HEK293 (cell line): ENCODE measurements at regions not wholly inside any gene's neighbourhood (a gene's known extent, or its start where the extent isn't known, plus 50 kb on each side); places are given as distances from the start of the nearest gene placed in this dataset.

Experiments used
- CTCF ChIA-PET: fragments of 350-600 bp; formaldehyde crosslinking; extraction: SDS; loops from one replicate; lab custom pipeline; 2021; ENCODE audit warnings: antibody characterized with exemption; lab: Yijun Ruan, JAX
- POLR2A ChIA-PET: fragments of 300-600 bp; formaldehyde crosslinking; extraction: SDS; loops from one replicate; lab custom pipeline; 2020; ENCODE audit warnings: antibody characterized with exemption, inconsistent platforms; lab: Yijun Ruan, JAX
- H3K27ac ChIP-seq: fragments of 200-500 bp; sonication (Bioruptor generic); 2 replicates; pipeline ENCODE4 v1.5.1; 2014; ENCODE audit warnings: low read depth, low read length, control low read depth, inconsistent platforms; ENCODE audit errors: extremely low read depth
- H3K36me3 ChIP-seq, 2 experiments: fragments of 200-500 bp in 1 of 2; sonication (Bioruptor generic) in 1 of 2; 1 replicate in 1 of 2; 2 replicates in 1 of 2; pipeline ENCODE4 v1.5.1; 2014 to 2017; ENCODE audit warnings: inconsistent platforms in 2 of 2, low read length in 2 of 2; ENCODE audit not compliant: control insufficient read depth in 2 of 2, insufficient read depth in 1 of 2
- H3K4me1 ChIP-seq: fragments of 200-500 bp; sonication (Bioruptor generic); 2 replicates; pipeline ENCODE4 v1.5.1; 2014; ENCODE audit warnings: mild to moderate bottlenecking, low read length, inconsistent platforms; ENCODE audit not compliant: control insufficient read depth, insufficient read depth
- H3K4me3 ChIP-seq: 2 replicates; pipeline ENCODE4 v1.5.1; 2011; ENCODE audit warnings: low read depth, mild to moderate bottlenecking, control low read depth, low read length, moderate library complexity
- H3K9me3 ChIP-seq: fragments of 200-500 bp; sonication (Bioruptor generic); 2 replicates; pipeline ENCODE4 v1.5.1; 2014; ENCODE audit warnings: low read depth, low read length, inconsistent platforms; ENCODE audit not compliant: control insufficient read depth, insufficient read depth
- BCL11B ChIP-seq: fragments of 450-650 bp; formaldehyde crosslinking; IDR thresholded peaks from 2 replicates; pipeline ENCODE4 v1.5.1; 2016; ENCODE audit warnings: low read depth, missing biosample characterization, missing genetic modification characterization
- BCL6B ChIP-seq: fragments of 450-650 bp; formaldehyde crosslinking; IDR thresholded peaks from 2 replicates; pipeline ENCODE4 v1.5.1; 2017; ENCODE audit warnings: missing biosample characterization, missing genetic modification characterization
- ZBTB10 ChIP-seq: fragments of 450-650 bp; formaldehyde crosslinking; IDR thresholded peaks from 2 replicates; pipeline ENCODE4 v1.5.1; 2016; ENCODE audit warnings: missing biosample characterization, missing genetic modification characterization
- ZBTB6 ChIP-seq: fragments of 450-650 bp; formaldehyde crosslinking; IDR thresholded peaks from 2 replicates; pipeline ENCODE4 v1.5.1; 2017; ENCODE audit warnings: missing biosample characterization, missing genetic modification characterization
- ZNF169 ChIP-seq: fragments of 450-650 bp; formaldehyde crosslinking; IDR thresholded peaks from 2 replicates; pipeline ENCODE4 v1.5.1; 2016; ENCODE audit warnings: missing biosample characterization, missing genetic modification characterization
- ZNF266 ChIP-seq: fragments of 450-650 bp; formaldehyde crosslinking; IDR thresholded peaks from 2 replicates; pipeline ENCODE4 v1.5.1; 2016; ENCODE audit warnings: missing biosample characterization, missing genetic modification characterization, low read depth
- ZNF366 ChIP-seq: fragments of 450-650 bp; formaldehyde crosslinking; conservative IDR thresholded peaks from 2 replicates; pipeline ENCODE4 v1.5.1; 2016; ENCODE audit warnings: missing biosample characterization, missing genetic modification characterization
- ZNF501 ChIP-seq: fragments of 450-650 bp; formaldehyde crosslinking; IDR thresholded peaks from 2 replicates; pipeline ENCODE4 v1.5.1; 2016; ENCODE audit warnings: missing biosample characterization, missing genetic modification characterization
- ZNF558 ChIP-seq: fragments of 450-650 bp; formaldehyde crosslinking; IDR thresholded peaks from 2 replicates; pipeline ENCODE4 v1.5.1; 2016; ENCODE audit warnings: missing biosample characterization, missing genetic modification characterization
- ZNF561 ChIP-seq: fragments of 450-650 bp; IDR thresholded peaks from 2 replicates; pipeline ENCODE4 v1.5.1; 2018; ENCODE audit warnings: missing biosample characterization, missing genetic modification characterization, borderline replicate concordance
- ZNF600 ChIP-seq: fragments of 450-650 bp; formaldehyde crosslinking; IDR thresholded peaks from 2 replicates; pipeline ENCODE4 v1.5.1; 2016; ENCODE audit warnings: missing biosample characterization, missing genetic modification characterization
- ZNF776 ChIP-seq: fragments of 450-650 bp; formaldehyde crosslinking; IDR thresholded peaks from 2 replicates; pipeline ENCODE4 v1.5.0; 2017; ENCODE audit warnings: missing biosample characterization, missing genetic modification characterization, borderline replicate concordance
- ZNF837 ChIP-seq: fragments of 450-650 bp; formaldehyde crosslinking; IDR thresholded peaks from 2 replicates; pipeline ENCODE4 v1.5.1; 2016; ENCODE audit warnings: missing biosample characterization, missing genetic modification characterization
- ZXDB ChIP-seq: fragments of 450-650 bp; formaldehyde crosslinking; IDR thresholded peaks from 2 replicates; pipeline ENCODE4 v1.5.1; 2016; ENCODE audit warnings: missing biosample characterization, missing genetic modification characterization
- TF ChIP-seq, protein P1 (sequence below): fragments of 450-650 bp; formaldehyde crosslinking; IDR thresholded peaks from 2 replicates; pipeline ENCODE4 v1.5.1; 2016; ENCODE audit warnings: missing biosample characterization, missing genetic modification characterization, low read depth
- TF ChIP-seq, protein P2 (sequence below): fragments of 450-650 bp; formaldehyde crosslinking; IDR thresholded peaks from 2 replicates; pipeline ENCODE4 v1.5.1; 2016; ENCODE audit warnings: missing biosample characterization, missing genetic modification characterization

DNA sequence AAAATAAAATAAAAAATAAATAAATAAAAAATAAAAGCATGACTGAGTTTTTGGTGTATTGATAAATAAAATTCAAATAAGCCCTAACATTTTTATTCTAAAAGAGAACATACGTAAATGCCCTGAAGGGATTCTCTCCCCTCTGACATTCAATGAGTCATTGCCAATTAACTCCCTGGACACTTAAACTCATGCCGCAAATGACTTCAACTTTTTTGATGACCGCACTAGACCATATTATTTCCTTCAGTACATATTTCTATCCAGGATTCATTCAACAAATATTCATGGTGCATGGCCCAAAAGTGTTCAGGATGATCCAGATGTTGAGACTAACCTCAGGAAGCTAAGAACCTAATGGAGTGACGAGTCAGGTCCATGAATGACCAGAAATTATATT lies 195.9 kb upstream of the LRRN1 start:
- no peaks in the 10 kb centered on the region for H3K4me1 ChIP-seq
- no peak overlapping the region for H3K4me3 ChIP-seq
- no peak overlapping the region for H3K27ac ChIP-seq
- no peaks in the 10 kb centered on the region for H3K9me3 ChIP-seq
- CTCF ChIA-PET = interaction anchor here (0.9 kb wide), 1 partner anchor 395 kb away, joined by 3 read pairs; no protein-coding TSS in a partner anchor
- POLR2A ChIA-PET = no interaction called here
- H3K36me3 ChIP-seq = no peaks in the 10 kb centered on the region
- TF ChIP-seq BCL6B (tag by site-specific recombination) (no peak), ZNF266 (tag by site-specific recombination) (no peak), ZNF600 (tag by site-specific recombination) (no peak), ZNF558 (no peak), ZNF837 (tag by site-specific recombination) (no peak), ZNF366 (tag by site-specific recombination) (no peak)
- TF ChIP-seq, protein P1, sequence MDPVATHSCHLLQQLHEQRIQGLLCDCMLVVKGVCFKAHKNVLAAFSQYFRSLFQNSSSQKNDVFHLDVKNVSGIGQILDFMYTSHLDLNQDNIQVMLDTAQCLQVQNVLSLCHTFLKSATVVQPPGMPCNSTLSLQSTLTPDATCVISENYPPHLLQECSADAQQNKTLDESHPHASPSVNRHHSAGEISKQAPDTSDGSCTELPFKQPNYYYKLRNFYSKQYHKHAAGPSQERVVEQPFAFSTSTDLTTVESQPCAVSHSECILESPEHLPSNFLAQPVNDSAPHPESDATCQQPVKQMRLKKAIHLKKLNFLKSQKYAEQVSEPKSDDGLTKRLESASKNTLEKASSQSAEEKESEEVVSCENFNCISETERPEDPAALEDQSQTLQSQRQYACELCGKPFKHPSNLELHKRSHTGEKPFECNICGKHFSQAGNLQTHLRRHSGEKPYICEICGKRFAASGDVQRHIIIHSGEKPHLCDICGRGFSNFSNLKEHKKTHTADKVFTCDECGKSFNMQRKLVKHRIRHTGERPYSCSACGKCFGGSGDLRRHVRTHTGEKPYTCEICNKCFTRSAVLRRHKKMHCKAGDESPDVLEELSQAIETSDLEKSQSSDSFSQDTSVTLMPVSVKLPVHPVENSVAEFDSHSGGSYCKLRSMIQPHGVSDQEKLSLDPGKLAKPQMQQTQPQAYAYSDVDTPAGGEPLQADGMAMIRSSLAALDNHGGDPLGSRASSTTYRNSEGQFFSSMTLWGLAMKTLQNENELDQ (tag by site-specific recombination) = no peak

DNA sequence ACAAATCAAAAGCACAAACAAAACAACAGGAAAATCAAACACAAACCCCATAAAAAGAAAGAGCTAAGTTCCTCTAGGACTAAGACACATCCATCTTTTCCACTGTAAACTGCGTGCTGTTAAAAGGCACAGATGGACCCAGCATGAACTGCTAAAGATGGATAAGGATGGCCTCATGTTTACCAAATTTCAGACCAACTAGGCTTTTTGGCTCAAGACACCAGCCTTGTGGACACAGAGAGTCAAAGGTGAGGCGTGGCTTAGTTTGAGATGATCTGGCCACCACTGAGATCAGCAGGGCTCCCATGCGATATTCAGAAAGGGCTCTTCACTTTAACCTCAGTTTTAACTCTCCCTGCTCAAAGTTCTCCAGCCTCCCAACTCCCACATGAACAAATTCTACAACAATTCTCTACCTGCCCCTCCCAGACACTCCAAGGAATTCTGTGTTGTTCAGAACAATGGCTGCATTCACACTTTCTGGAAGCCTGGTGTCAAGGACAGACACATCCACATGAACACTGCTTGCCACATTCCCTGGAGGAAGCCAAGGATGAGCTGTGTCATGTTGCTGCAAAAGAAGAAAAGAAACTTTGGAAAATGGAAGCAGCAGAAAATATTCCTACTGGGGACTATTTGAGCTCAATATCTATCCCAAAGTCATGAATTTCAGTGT lies 198.4 kb upstream of the LRRN1 start:
- no peaks in the 10 kb centered on the region for H3K36me3 ChIP-seq
- H3K4me1 ChIP-seq = no peaks in the 10 kb centered on the region
- no peak overlapping the region for H3K4me3 ChIP-seq
- POLR2A ChIA-PET = no interaction called here
- no peak overlapping the region for H3K27ac ChIP-seq
- H3K9me3 ChIP-seq = no peaks in the 10 kb centered on the region
- TF ChIP-seq ZNF776 (no peak), ZNF501 (tag by site-specific recombination) (no peak), BCL11B (no peak), ZBTB6 (tag by site-specific recombination) (no peak), ZNF561 (tag by site-specific recombination) (no peak), ZBTB10 (tag by site-specific recombination) (no peak), ZNF169 (no peak), ZXDB (tag by site-specific recombination) (no peak)
- TF ChIP-seq, protein P2, sequence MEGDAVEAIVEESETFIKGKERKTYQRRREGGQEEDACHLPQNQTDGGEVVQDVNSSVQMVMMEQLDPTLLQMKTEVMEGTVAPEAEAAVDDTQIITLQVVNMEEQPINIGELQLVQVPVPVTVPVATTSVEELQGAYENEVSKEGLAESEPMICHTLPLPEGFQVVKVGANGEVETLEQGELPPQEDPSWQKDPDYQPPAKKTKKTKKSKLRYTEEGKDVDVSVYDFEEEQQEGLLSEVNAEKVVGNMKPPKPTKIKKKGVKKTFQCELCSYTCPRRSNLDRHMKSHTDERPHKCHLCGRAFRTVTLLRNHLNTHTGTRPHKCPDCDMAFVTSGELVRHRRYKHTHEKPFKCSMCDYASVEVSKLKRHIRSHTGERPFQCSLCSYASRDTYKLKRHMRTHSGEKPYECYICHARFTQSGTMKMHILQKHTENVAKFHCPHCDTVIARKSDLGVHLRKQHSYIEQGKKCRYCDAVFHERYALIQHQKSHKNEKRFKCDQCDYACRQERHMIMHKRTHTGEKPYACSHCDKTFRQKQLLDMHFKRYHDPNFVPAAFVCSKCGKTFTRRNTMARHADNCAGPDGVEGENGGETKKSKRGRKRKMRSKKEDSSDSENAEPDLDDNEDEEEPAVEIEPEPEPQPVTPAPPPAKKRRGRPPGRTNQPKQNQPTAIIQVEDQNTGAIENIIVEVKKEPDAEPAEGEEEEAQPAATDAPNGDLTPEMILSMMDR (tag by site-specific recombination) = no peak
- CTCF ChIA-PET = no interaction called here
